PC-3 (cell line): ENCODE measurements at regions not wholly inside any gene's neighbourhood (a gene's known extent, or its start where the extent isn't known, plus 50 kb on each side); places are given as distances from the start of the nearest gene placed in this dataset.

ENCODE experiments used
- ATAC-seq: fragments of 200-7000 bp; cut with Tn5 transposase; 2 replicates; pipeline ENCODE4 v1.9.1; 2020; ENCODE audit warnings: mild to moderate bottlenecking, moderate library complexity
- BruUV-seq: library from RNA; stranded (reverse); fragments of 400-500 nt; replicated peaks from 2 replicates; lab custom pipeline; 2021; lab: Mats Ljungman, UMichigan
- CTCF ChIA-PET: fragments of 300-600 bp; sonication (Branson Sonifier 250); formaldehyde crosslinking; loops from one replicate; lab custom pipeline; 2022; ENCODE audit warnings: antibody characterized with exemption; lab: Charles Lee
- POLR2A ChIA-PET: fragments of 300-600 bp; sonication (Branson Sonifier 250); formaldehyde crosslinking; loops from one replicate; lab custom pipeline; 2022; ENCODE audit warnings: antibody characterized with exemption; ENCODE audit not compliant: unreplicated experiment; lab: Charles Lee
- DNase-seq: peaks from one replicate; pipeline ENCODE4 v3.0.0-alpha.2; 2015
- H2AFZ ChIP-seq: fragments of 300-600 bp; sonication (generic); 2 replicates; pipeline ENCODE4 v1.6.0; 2016; ENCODE audit warnings: antibody characterized with exemption, low read length
- H3F3A ChIP-seq: fragments of 300-600 bp; sonication (generic); one replicate; pipeline ENCODE4 v1.6.0; 2017; ENCODE audit warnings: antibody characterized with exemption, low read length, control low read depth, mild to moderate bottlenecking; ENCODE audit not compliant: unreplicated experiment
- H3K27ac ChIP-seq: fragments of 300-600 bp; sonication (generic); 2 replicates; pipeline ENCODE4 v1.5.1; 2016; ENCODE audit warnings: mild to moderate bottlenecking, low read length
- H3K27me3 ChIP-seq: fragments of 300-600 bp; sonication (generic); 2 replicates; pipeline ENCODE4 v1.6.1; 2016; ENCODE audit warnings: low read length, mixed read lengths
- H3K36me3 ChIP-seq: fragments of 300-600 bp; sonication (generic); 2 replicates; pipeline ENCODE4 v1.6.1; 2016; ENCODE audit warnings: low read depth, mixed run types, low read length, mixed read lengths
- H3K4me1 ChIP-seq: fragments of 300-600 bp; sonication (generic); 2 replicates; pipeline ENCODE4 v1.5.1; 2016; ENCODE audit warnings: low read length; ENCODE audit not compliant: insufficient read depth
- H3K4me2 ChIP-seq: fragments of 300-600 bp; sonication (generic); 2 replicates; pipeline ENCODE4 v1.6.0; 2016; ENCODE audit warnings: low read length
- H3K4me3 ChIP-seq: fragments of 300-600 bp; sonication (generic); 2 replicates; pipeline ENCODE4 v1.5.1; 2016; ENCODE audit warnings: mild to moderate bottlenecking, low read length, mixed read lengths
- H3K79me2 ChIP-seq: fragments of 300-600 bp; sonication (generic); 2 replicates; pipeline ENCODE4 v1.6.1; 2017; ENCODE audit warnings: low read length, mixed read lengths
- H3K9ac ChIP-seq: fragments of 300-600 bp; sonication (generic); 2 replicates; pipeline ENCODE4 v1.6.0; 2016; ENCODE audit warnings: mild to moderate bottlenecking, low read length
- H3K9me2 ChIP-seq: fragments of 300-600 bp; sonication (generic); replicated peaks from 2 replicates; pipeline ENCODE4 v1.6.1; 2016; ENCODE audit warnings: mixed run types, low read length, mixed read lengths
- H3K9me3 ChIP-seq: fragments of 300-600 bp; sonication (generic); 2 replicates; pipeline ENCODE4 v1.6.1; 2016; ENCODE audit warnings: low read length, mixed read lengths
- H4K20me1 ChIP-seq: fragments of 300-600 bp; sonication (generic); 2 replicates; pipeline ENCODE4 v1.6.1; 2016; ENCODE audit warnings: low read length, mixed read lengths
- CTCF ChIP-seq: fragments of 300-600 bp; sonication (generic); conservative IDR thresholded peaks from 2 replicates; pipeline ENCODE4 v1.5.1; 2017; ENCODE audit warnings: antibody characterized with exemption, low read depth, mild to moderate bottlenecking, low read length
- EZH2 ChIP-seq: fragments of 300-600 bp; sonication (generic); IDR thresholded peaks from one replicate; pipeline ENCODE4 v1.6.1; 2017; ENCODE audit warnings: antibody characterized with exemption, mild to moderate bottlenecking, low read length; ENCODE audit not compliant: unreplicated experiment
- EZH2phosphoT487 ChIP-seq: fragments of 300-600 bp; sonication (generic); IDR thresholded peaks from 2 replicates; pipeline ENCODE4 v1.6.1; 2018; ENCODE audit warnings: mild to moderate bottlenecking, antibody characterized with exemption, low read length, borderline replicate concordance
- intact Hi-C: fragments of 100-400 bp; cut with micrococcal nuclease; formaldehyde crosslinking; loops from 2 replicates; pipeline ENCODE4 v1.9.0; 2023

DNA sequence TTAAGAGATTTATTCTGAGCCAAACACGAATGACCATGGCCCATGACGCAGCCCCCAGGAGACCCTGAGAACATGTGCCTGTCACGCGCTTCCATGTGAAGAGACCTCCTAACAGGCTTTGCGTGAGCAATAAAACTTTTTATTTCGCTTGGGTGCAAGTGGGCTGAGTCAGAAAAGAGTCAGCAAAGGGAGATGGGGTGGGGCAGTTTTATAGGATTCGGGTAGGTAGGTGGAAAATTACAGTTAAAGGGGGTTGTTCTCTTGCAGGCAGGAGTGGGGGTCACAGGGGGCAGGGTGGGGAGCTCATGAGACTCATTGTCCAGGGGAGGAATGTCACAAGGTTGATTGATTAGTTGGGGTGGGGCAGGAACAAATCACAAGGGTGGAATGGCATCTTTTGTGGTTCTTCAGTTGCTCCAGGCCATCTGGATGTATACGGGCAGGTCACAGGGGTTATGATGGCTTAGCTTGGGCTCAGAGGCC lies 77.2 kb upstream of the FTH1 start:
- H3K4me3 ChIP-seq = no peak overlapping the region

GRCh38 chr11:62035293-62035692 lies 67.9 kb upstream of the FTH1 start:
- ChIA-PET POLR2A (no interaction called here), CTCF (no interaction called here)
- no peak overlapping the region for H3K4me2 ChIP-seq
- H3K9ac ChIP-seq = no peak overlapping the region
- H2AFZ ChIP-seq = no peak overlapping the region
- intact Hi-C loops = no loop called here
- DNase-seq = no peak
- no peaks in the 10 kb centered on the region for H4K20me1 ChIP-seq
- no peak overlapping the region for H3K27ac ChIP-seq
- no peaks in the 10 kb centered on the region for H3K27me3 ChIP-seq
- TF ChIP-seq CTCF (no peak), EZH2 (no peak), EZH2phosphoT487 (no peak)
- H3K4me3 ChIP-seq = no peak overlapping the region
- peaks cover 17% of the 10 kb centered on the region for H3K4me1 ChIP-seq
- no peaks in the 10 kb centered on the region for H3F3A ChIP-seq
- no peaks in the 10 kb centered on the region for H3K9me2 ChIP-seq
- H3K36me3 ChIP-seq = no peaks in the 10 kb centered on the region
- BruUV-seq = no TSS peak
- no peak for ATAC-seq
- H3K79me2 ChIP-seq = no peaks in the 10 kb centered on the region
- H3K9me3 ChIP-seq = no peaks in the 10 kb centered on the region

More for the DNA sequence above, 77.2 kb upstream of the FTH1 start:
- H3K9me3 ChIP-seq = no peaks in the 10 kb centered on the region
- no peaks in the 10 kb centered on the region for H3K27me3 ChIP-seq
- no peaks in the 10 kb centered on the region for H3K79me2 ChIP-seq
- ATAC-seq (peak; percentile 52), DNase-seq (peak; percentile 97)
- H3F3A ChIP-seq = peaks cover 7% of the 10 kb centered on the region
- peak overlapping the region; percentile 82 for H3K9ac ChIP-seq
- no TSS peak for BruUV-seq
- no peak overlapping the region for H2AFZ ChIP-seq
- no peaks in the 10 kb centered on the region for H4K20me1 ChIP-seq
- peak overlapping the region; percentile 97 for H3K27ac ChIP-seq
- TF ChIP-seq CTCF (no peak), EZH2 (no peak), EZH2phosphoT487 (no peak)
- intact Hi-C loops = loop anchor here (1.0 to 2.0 kb wide), 4 partner anchors 19 to 77 kb away; partner anchors contain the start of gene FTH1
- no peaks in the 10 kb centered on the region for H3K36me3 ChIP-seq
- ChIA-PET CTCF (no interaction called here), POLR2A (interaction anchor here (0.5 to 1.2 kb wide), 4 partner anchors 12 to 77 kb away, joined by 3 to 15 read pairs (median 6); partner anchors contain the start of gene FTH1)
- peak overlapping the region; percentile 60 for H3K4me2 ChIP-seq
- H3K9me2 ChIP-seq = no peaks in the 10 kb centered on the region
- H3K4me1 ChIP-seq = peaks cover 54% of the 10 kb centered on the region

- H3K4me1 ChIP-seq = peaks cover 17% of the 10 kb centered on the region
Observed at GRCh38 chr11:62034036-62034338, 66.6 kb upstream of the FTH1 start.

More at GRCh38 chr11:62034036-62034338, 66.6 kb upstream of the FTH1 start:
- BruUV-seq = TSS peak; percentile 97
- H3K9me3 ChIP-seq = no peaks in the 10 kb centered on the region
- no peaks in the 10 kb centered on the region for H3K36me3 ChIP-seq
- DNase-seq = no peak
- POLR2A ChIA-PET = no interaction called here
- peak overlapping the region; percentile 25; the same call in 1 of the 2 replicates for H3K9ac ChIP-seq
- intact Hi-C loops = no loop called here
- H3K79me2 ChIP-seq = no peaks in the 10 kb centered on the region
- CTCF ChIA-PET = no interaction called here
- no peak overlapping the region for H2AFZ ChIP-seq
- H4K20me1 ChIP-seq = no peaks in the 10 kb centered on the region
- peak overlapping the region; percentile 33; the same call in 1 of the 2 replicates for H3K4me2 ChIP-seq
- TF ChIP-seq EZH2 (no peak), EZH2phosphoT487 (no peak), CTCF (no peak)
- peak; percentile 12; the same call in 1 of the 2 replicates for ATAC-seq
- H3K9me2 ChIP-seq = no peaks in the 10 kb centered on the region
- H3K27ac ChIP-seq = peak overlapping the region; percentile 78
- H3F3A ChIP-seq = no peaks in the 10 kb centered on the region
- no peaks in the 10 kb centered on the region for H3K27me3 ChIP-seq
- no peak overlapping the region for H3K4me3 ChIP-seq
